Progenitor cell of endocrine pancreas (in vitro differentiated cells): ENCODE measurements at regions not wholly inside any gene's neighbourhood (a gene's known extent, or its start where the extent isn't known, plus 50 kb on each side); places are given as distances from the start of the nearest gene placed in this dataset.

Experiments used
- DNase-seq: peaks from one replicate; pipeline ENCODE4 v3.0.0; 2021; ENCODE audit warnings: low spot score; ENCODE audit not compliant: unreplicated experiment
- H3K27ac Mint-ChIP-seq: 2 replicates; pipeline ENCODE4 v1.8.0; 2021; ENCODE audit warnings: mild to moderate bottlenecking, moderate library complexity, mixed read lengths
- H3K27me3 Mint-ChIP-seq: 2 replicates; pipeline ENCODE4 v1.8.0; 2021; ENCODE audit warnings: mixed read lengths
- H3K36me3 Mint-ChIP-seq: 2 replicates; pipeline ENCODE4 v1.8.0; 2022; ENCODE audit warnings: mixed read lengths; ENCODE audit not compliant: insufficient read depth
- H3K4me1 Mint-ChIP-seq: 2 replicates; pipeline ENCODE4 v1.8.0; 2021; ENCODE audit warnings: low read depth, mixed read lengths
- H3K4me3 Mint-ChIP-seq: 2 replicates; pipeline ENCODE4 v1.8.0; 2021; ENCODE audit warnings: low read depth, mild to moderate bottlenecking, moderate library complexity, mixed read lengths
- H3K9me3 Mint-ChIP-seq: 2 replicates; pipeline ENCODE4 v1.8.0; 2021; ENCODE audit warnings: low read depth, mixed read lengths
- TF ChIP-seq, protein P1 (sequence below): fragments of 200-600 bp; sonication (generic); IDR thresholded peaks from one replicate; pipeline ENCODE4 v1.5.0; 2021; ENCODE audit warnings: antibody characterized with exemption, mild to moderate bottlenecking; ENCODE audit not compliant: unreplicated experiment

DNA sequence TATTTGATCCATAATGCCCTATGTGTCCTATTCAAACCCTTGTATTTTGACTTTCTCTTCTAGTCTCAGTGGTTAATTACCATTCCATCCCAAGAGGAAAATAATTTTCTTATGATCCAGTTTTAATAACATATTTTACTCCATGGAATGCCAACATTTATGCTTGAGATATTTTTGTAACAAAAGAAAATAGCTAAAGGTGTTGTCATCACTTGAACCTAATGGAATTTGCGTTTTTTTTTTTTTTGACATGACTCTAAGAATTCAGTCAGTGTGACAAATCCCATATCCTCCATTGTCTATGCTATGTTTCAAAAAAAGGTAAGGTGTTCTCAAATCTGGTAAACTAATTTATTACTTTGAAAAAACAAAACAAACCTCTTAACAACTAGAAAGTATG is 324.1 kb upstream of the ADAMTS5 start:
- Mint-ChIP-seq H3K4me3 (no peak overlapping the region), H3K36me3 (no peaks in the 10 kb centered on the region), H3K27ac (no peak overlapping the region), H3K9me3 (peaks cover 18% of the 10 kb centered on the region), H3K4me1 (peaks cover 3% of the 10 kb centered on the region), H3K27me3 (no peaks in the 10 kb centered on the region)
- DNase-seq = no peak
- TF ChIP-seq, protein P1, sequence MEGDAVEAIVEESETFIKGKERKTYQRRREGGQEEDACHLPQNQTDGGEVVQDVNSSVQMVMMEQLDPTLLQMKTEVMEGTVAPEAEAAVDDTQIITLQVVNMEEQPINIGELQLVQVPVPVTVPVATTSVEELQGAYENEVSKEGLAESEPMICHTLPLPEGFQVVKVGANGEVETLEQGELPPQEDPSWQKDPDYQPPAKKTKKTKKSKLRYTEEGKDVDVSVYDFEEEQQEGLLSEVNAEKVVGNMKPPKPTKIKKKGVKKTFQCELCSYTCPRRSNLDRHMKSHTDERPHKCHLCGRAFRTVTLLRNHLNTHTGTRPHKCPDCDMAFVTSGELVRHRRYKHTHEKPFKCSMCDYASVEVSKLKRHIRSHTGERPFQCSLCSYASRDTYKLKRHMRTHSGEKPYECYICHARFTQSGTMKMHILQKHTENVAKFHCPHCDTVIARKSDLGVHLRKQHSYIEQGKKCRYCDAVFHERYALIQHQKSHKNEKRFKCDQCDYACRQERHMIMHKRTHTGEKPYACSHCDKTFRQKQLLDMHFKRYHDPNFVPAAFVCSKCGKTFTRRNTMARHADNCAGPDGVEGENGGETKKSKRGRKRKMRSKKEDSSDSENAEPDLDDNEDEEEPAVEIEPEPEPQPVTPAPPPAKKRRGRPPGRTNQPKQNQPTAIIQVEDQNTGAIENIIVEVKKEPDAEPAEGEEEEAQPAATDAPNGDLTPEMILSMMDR = no peak

DNA sequence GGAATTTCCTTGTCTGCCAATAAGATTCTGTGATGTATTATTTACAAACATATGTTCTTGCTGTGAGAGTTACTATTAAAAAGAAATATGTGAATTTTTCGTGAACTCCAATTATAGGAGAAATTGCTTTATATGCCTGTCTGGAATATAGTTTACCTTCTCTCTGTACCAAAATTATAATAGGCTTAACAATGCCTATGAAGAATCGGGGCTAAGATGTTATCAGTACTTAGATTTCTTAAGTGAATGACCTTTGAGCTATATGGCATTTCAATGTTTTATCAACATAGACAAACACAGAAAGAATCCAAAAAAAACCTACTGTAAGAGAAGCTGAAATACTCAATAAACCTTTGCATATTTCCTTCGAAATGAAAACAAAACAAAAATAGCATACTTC is 323.1 kb upstream of the ADAMTS5 start:
- H3K9me3 Mint-ChIP-seq = peaks cover 15% of the 10 kb centered on the region
- no peak overlapping the region for H3K4me3 Mint-ChIP-seq
- no peak for DNase-seq
- no peaks in the 10 kb centered on the region for H3K36me3 Mint-ChIP-seq
- peaks cover 3% of the 10 kb centered on the region for H3K4me1 Mint-ChIP-seq
- no peaks in the 10 kb centered on the region for H3K27me3 Mint-ChIP-seq
- TF ChIP-seq, protein P1 = no peak
- no peak overlapping the region for H3K27ac Mint-ChIP-seq

- Mint-ChIP-seq H3K9me3 (peaks cover 15% of the 10 kb centered on the region), H3K27me3 (no peaks in the 10 kb centered on the region), H3K4me1 (peaks cover 3% of the 10 kb centered on the region), H3K4me3 (no peak overlapping the region), H3K27ac (no peak overlapping the region), H3K36me3 (no peaks in the 10 kb centered on the region)
- no peak for DNase-seq
- TF ChIP-seq, protein P1 = no peak
These were observed 319.9 kb upstream of the ADAMTS5 start for GRCh38 chr21:27286760-27287159.

- H3K27me3 Mint-ChIP-seq = no peaks in the 10 kb centered on the region
- peaks cover 4% of the 10 kb centered on the region for H3K9me3 Mint-ChIP-seq
- no peak overlapping the region for H3K27ac Mint-ChIP-seq
- no peak for DNase-seq
- H3K4me3 Mint-ChIP-seq = no peak overlapping the region
- TF ChIP-seq, protein P1 = no peak
- peaks cover 1% of the 10 kb centered on the region for H3K4me1 Mint-ChIP-seq
- no peaks in the 10 kb centered on the region for H3K36me3 Mint-ChIP-seq
These were observed 310.2 kb upstream of the ADAMTS5 start for GRCh38 chr21:27277110-27277509.

GRCh38 chr21:27275294-27275927 is 308.5 kb upstream of the ADAMTS5 start:
- Mint-ChIP-seq H3K27me3 (no peaks in the 10 kb centered on the region), H3K4me1 (peaks cover 1% of the 10 kb centered on the region), H3K4me3 (no peak overlapping the region), H3K27ac (no peak overlapping the region), H3K9me3 (no peaks in the 10 kb centered on the region), H3K36me3 (no peaks in the 10 kb centered on the region)
- DNase-seq = no peak
- TF ChIP-seq, protein P1 = no peak
